HepG2 (cell line): ENCODE measurements at regions not wholly inside any gene's neighbourhood (a gene's known extent, or its start where the extent isn't known, plus 50 kb on each side); places are given as distances from the start of the nearest gene placed in this dataset.

Experiments
- ATAC-seq: fragments of 200-7000 bp; cut with Tn5 transposase; 3 replicates; pipeline ENCODE4 v1.9.1; 2020; ENCODE audit warnings: mild to moderate bottlenecking, moderate library complexity
- BruUV-seq: library from RNA; stranded (reverse); fragments of 400-500 nt; replicated peaks from 2 replicates; lab custom pipeline; 2021; lab: Mats Ljungman, UMichigan
- CTCF ChIA-PET: fragments of 300-600 bp; formaldehyde crosslinking; extraction: SDS; loops from one replicate; lab custom pipeline; 2021; ENCODE audit warnings: low total read pairs, inconsistent platforms, low intra/inter-chr PET ratio; lab: Yijun Ruan, JAX
- POLR2A ChIA-PET: fragments of 350-600 bp; sonication (Branson Sonifier 250); formaldehyde crosslinking; loops from one replicate; lab custom pipeline; 2020; ENCODE audit warnings: antibody characterized with exemption, inconsistent platforms; lab: Yijun Ruan, JAX
- DNase-seq: peaks from one replicate; pipeline ENCODE4 v3.0.0-alpha.2; 2015; ENCODE audit warnings: low spot score
- FAIRE-seq: peaks from 3 replicates; lab custom pipeline; 2011; peaks lifted over from hg19 to GRCh38; lab: Jason Lieb, UNC
- H2AFZ ChIP-seq: one replicate; pipeline ENCODE4 v1.6.1; 2011; ENCODE audit warnings: low read length, inconsistent platforms
- H3K27ac ChIP-seq: fragments of 300-600 bp; 3 replicates; pipeline ENCODE4 v1.8.0; 2011; ENCODE audit warnings: mixed run types, mild to moderate bottlenecking, mixed read lengths, low read length, inconsistent platforms; ENCODE audit not compliant: insufficient read depth; ENCODE audit errors: extremely low read length
- H3K27me3 ChIP-seq, 2 experiments: fragments of 200-600 bp in 1 of 2; 2 replicates in 1 of 2; 3 replicates in 1 of 2; pipeline versions ENCODE4 v1.6.0 to v1.8.0; 2011; ENCODE audit warnings: low read length in 2 of 2, mild to moderate bottlenecking in 2 of 2, moderate library complexity in 2 of 2, inconsistent platforms in 1 of 2; ENCODE audit not compliant: insufficient read depth in 2 of 2, control insufficient read depth in 1 of 2
- H3K36me3 ChIP-seq, 2 experiments: fragments of 200-600 bp in 1 of 2; replicated peaks in 1 of 2; 2 replicates in 1 of 2; 3 replicates in 1 of 2; pipeline versions ENCODE4 v1.5.1 to v1.8.0; 2011; ENCODE audit warnings: low read length in 2 of 2, inconsistent platforms in 1 of 2; ENCODE audit not compliant: insufficient read depth in 2 of 2, control insufficient read depth in 1 of 2
- H3K4me1 ChIP-seq: 2 replicates; pipeline ENCODE4 v1.5.1; 2012; ENCODE audit warnings: low read length, inconsistent platforms; ENCODE audit not compliant: insufficient read depth
- H3K4me2 ChIP-seq: 2 replicates; pipeline ENCODE4 v1.6.0; 2011; ENCODE audit warnings: low read depth, low read length, inconsistent platforms
- H3K4me3 ChIP-seq, 3 experiments: fragments of 200-600 bp in 1 of 3; sonication (generic), shearing (Covaris generic) in 1 of 3; replicated peaks in 1 of 3; 2 replicates each; pipeline ENCODE4 v1.5.1; 2011 to 2016; ENCODE audit warnings: low read length in 3 of 3, inconsistent platforms in 2 of 3, low read depth in 2 of 3, mild to moderate bottlenecking in 2 of 3, control low read depth in 1 of 3, mixed read lengths in 1 of 3; ENCODE audit not compliant: insufficient read depth in 1 of 3
- H3K79me2 ChIP-seq: one replicate; pipeline ENCODE4 v1.6.1; 2011; ENCODE audit warnings: low read length, inconsistent platforms; ENCODE audit not compliant: insufficient read depth
- H3K9ac ChIP-seq: 2 replicates; pipeline ENCODE4 v1.6.0; 2011; ENCODE audit warnings: mild to moderate bottlenecking, low read depth, low read length, inconsistent platforms; ENCODE audit not compliant: insufficient read depth
- H3K9me3 ChIP-seq: 2 replicates; pipeline ENCODE4 v1.5.1; 2012; ENCODE audit warnings: mild to moderate bottlenecking, low read length
- H4K20me1 ChIP-seq: 2 replicates; pipeline ENCODE4 v1.6.0; 2011; ENCODE audit warnings: inconsistent platforms, mild to moderate bottlenecking, low read length, moderate library complexity; ENCODE audit not compliant: insufficient read depth
- HNF1B ChIP-seq: sonication (generic); formaldehyde crosslinking; IDR thresholded peaks from 2 replicates; pipeline ENCODE4 v1.5.1; 2020; ENCODE audit warnings: mild to moderate bottlenecking, moderate library complexity, missing genetic modification reagents
- MIER2 ChIP-seq: IDR thresholded peaks from 2 replicates; pipeline ENCODE4 v1.6.1; 2016; ENCODE audit warnings: missing biosample characterization, missing genetic modification reagents
- MXD4 ChIP-seq: IDR thresholded peaks from 2 replicates; pipeline ENCODE4 v1.6.1; 2016; ENCODE audit warnings: mild to moderate bottlenecking, missing biosample characterization, missing genetic modification reagents
- PHF20 ChIP-seq: sonication (generic); formaldehyde crosslinking; IDR thresholded peaks from 2 replicates; pipeline ENCODE4 v1.5.0; 2020; ENCODE audit warnings: mild to moderate bottlenecking, missing genetic modification reagents
- POGZ ChIP-seq: sonication (generic); formaldehyde crosslinking; IDR thresholded peaks from 2 replicates; pipeline ENCODE4 v1.4.0; 2020; ENCODE audit warnings: mild to moderate bottlenecking, missing genetic modification reagents
- POLR2AphosphoS5 ChIP-seq: IDR thresholded peaks from 2 replicates; pipeline ENCODE4 v1.6.1; 2012; ENCODE audit warnings: low read depth, low read length
- RAD51 ChIP-seq: fragments of 450-650 bp; IDR thresholded peaks from 2 replicates; pipeline ENCODE4 v1.6.1; 2016; ENCODE audit warnings: borderline replicate concordance
- SAP130 ChIP-seq: IDR thresholded peaks from 2 replicates; pipeline ENCODE4 v1.6.1; 2016; ENCODE audit warnings: low read depth
- SKI ChIP-seq: fragments of 450-650 bp; IDR thresholded peaks from one replicate; pipeline ENCODE4 v1.6.1; 2018; ENCODE audit warnings: mild to moderate bottlenecking; ENCODE audit not compliant: partially characterized antibody
- SP2 ChIP-seq: sonication (generic); formaldehyde crosslinking; IDR thresholded peaks from 2 replicates; pipeline ENCODE4 v1.5.1; 2020; ENCODE audit warnings: mild to moderate bottlenecking, missing genetic modification reagents
- ZFX ChIP-seq: sonication (generic); formaldehyde crosslinking; IDR thresholded peaks from 2 replicates; pipeline ENCODE4 v1.4.0; 2020; ENCODE audit warnings: mild to moderate bottlenecking, low read depth, missing genetic modification reagents, moderate library complexity
- ZNF143 ChIP-seq: sonication (generic); formaldehyde crosslinking; IDR thresholded peaks from 2 replicates; pipeline ENCODE4 v1.4.0; 2020; ENCODE audit warnings: missing genetic modification reagents
- ZNF17 ChIP-seq: sonication (generic); formaldehyde crosslinking; IDR thresholded peaks from 2 replicates; pipeline ENCODE4 v1.5.0; 2020; ENCODE audit warnings: mild to moderate bottlenecking, missing genetic modification reagents
- ZSCAN9 ChIP-seq: IDR thresholded peaks from 2 replicates; pipeline ENCODE4 v1.6.1; 2016; ENCODE audit warnings: borderline replicate concordance
- WGBS: methylation state at CpG from one replicate; pipeline ENCODE4 v1.1.6; 2017; ENCODE audit warnings: low lambda C conversion rate; 5-methylcytosine and 5-hydroxymethylcytosine counted together
- in situ Hi-C: cut with HindIII; loops from 2 replicates; pipeline ENCODE4 v1.10.0; 2017; ENCODE audit warnings: low pct_unique_long_range_greater_than_20kb; ENCODE audit not compliant: extremely low pct_ligation_motif_present
- intact Hi-C: fragments of 100-400 bp; cut with micrococcal nuclease; formaldehyde crosslinking; loops from one replicate; pipeline ENCODE4 v1.10.0; 2022; ENCODE audit not compliant: unreplicated experiment
- TF ChIP-seq, protein P1 (sequence below): sonication (generic); formaldehyde crosslinking; IDR thresholded peaks from 2 replicates; pipeline ENCODE4 v1.8.0; 2022; ENCODE audit warnings: missing genetic modification reagents, mild to moderate bottlenecking, borderline replicate concordance

DNA sequence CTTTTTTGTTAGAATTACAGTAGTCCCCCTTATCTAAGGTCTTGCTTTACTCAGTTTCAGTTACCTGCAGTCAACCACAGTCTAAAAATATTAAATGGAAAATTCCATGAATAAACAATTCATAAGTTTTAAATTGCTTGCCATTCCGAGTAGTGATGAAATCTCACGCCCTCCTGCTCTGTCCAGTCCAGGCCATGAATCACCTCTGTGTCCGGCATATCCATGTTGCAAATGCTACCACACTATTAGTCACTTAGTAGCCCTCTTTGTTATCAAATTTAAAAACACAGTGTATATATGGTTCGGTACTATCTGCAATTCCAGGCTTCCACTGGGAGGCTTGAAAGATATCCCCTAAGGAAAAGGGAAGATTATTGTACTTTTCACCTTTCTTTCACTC is 164.6 kb upstream of the FAM83B start (continued):
- no peak for TF ChIP-seq POLR2AphosphoS5
- no peak for TF ChIP-seq ZFX (CRISPR knock-in tag)
- TF ChIP-seq MXD4 (CRISPR knock-in tag): no peak
- TF ChIP-seq ZNF143 (CRISPR knock-in tag): no peak

DNA sequence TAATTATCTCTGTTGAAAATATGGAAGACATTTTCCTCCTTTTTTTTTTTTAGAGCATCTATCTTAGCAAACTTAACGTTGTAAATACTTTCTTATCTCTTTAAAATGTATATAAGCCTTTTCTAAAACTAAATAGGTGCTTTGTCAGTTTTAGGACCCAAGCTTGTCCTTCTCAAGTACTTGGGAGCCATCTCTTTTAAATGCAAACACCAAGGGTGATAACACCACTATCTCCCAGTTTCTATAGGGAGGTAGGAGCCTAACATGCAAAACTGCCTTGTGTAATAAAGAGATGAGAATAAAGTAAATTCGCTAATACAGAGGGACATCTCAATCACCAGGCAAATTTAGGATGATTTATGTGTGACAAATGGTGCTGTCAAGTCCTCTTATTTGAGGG is 157.0 kb upstream of the FAM83B start:
- in situ Hi-C loops (no loop called here), intact Hi-C loops (no loop called here)
- ChIA-PET POLR2A (no interaction called here), CTCF (no interaction called here)
- DNase-seq: no peak
- WGBS: 3% methylated on average over 2 of the region's 2 CpGs
- H3K27me3 ChIP-seq: no peaks in the 10 kb centered on the region
- no peaks in the 10 kb centered on the region for H3K36me3 ChIP-seq
- ATAC-seq: no peak
- H3K4me2 ChIP-seq: no peak overlapping the region
- BruUV-seq: no TSS peak
- no peaks in the 10 kb centered on the region for H3K9me3 ChIP-seq
- H3K4me1 ChIP-seq: no peaks in the 10 kb centered on the region
- no peak for TF ChIP-seq HNF1B
- TF ChIP-seq SAP130: no peak
- H3K27ac ChIP-seq: no peak overlapping the region
- no peak overlapping the region for H3K9ac ChIP-seq
- FAIRE-seq: no peak
- no peak overlapping the region for H2AFZ ChIP-seq
- H4K20me1 ChIP-seq: no peaks in the 10 kb centered on the region
- no peaks in the 10 kb centered on the region for H3K79me2 ChIP-seq
- H3K4me3 ChIP-seq: no peak overlapping the region

DNA sequence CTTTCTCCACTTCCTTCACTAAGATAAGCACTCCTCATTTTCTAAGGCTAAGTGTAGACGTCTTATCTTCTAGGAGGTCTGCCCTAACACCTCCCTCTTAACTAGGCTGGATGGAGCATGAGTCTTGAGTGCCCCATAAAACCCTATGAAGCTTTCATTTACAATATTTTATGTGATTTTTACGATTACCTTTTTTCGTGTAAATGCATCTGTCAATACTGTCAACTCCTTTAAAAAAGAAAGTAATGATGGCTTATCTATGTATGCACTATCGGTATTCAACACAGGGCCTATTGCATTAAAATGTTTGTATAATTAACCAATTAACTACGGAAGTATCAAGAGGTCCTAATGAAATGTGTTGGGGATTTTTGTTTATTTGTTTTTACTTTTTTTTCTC is 156.0 kb upstream of the FAM83B start:
- TF ChIP-seq ZSCAN9 (CRISPR knock-in tag) (no peak), PHF20 (no peak), SKI (no peak), RAD51 (no peak), MIER2 (CRISPR knock-in tag) (no peak), SP2 (CRISPR knock-in tag) (no peak), POGZ (CRISPR knock-in tag) (no peak), ZNF17 (CRISPR knock-in tag) (no peak)
- TF ChIP-seq, protein P1, sequence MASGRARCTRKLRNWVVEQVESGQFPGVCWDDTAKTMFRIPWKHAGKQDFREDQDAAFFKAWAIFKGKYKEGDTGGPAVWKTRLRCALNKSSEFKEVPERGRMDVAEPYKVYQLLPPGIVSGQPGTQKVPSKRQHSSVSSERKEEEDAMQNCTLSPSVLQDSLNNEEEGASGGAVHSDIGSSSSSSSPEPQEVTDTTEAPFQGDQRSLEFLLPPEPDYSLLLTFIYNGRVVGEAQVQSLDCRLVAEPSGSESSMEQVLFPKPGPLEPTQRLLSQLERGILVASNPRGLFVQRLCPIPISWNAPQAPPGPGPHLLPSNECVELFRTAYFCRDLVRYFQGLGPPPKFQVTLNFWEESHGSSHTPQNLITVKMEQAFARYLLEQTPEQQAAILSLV (CRISPR knock-in tag): no peak
- Histone ChIP-seq H2AFZ (no peak overlapping the region), H3K36me3 (no peaks in the 10 kb centered on the region), H3K9ac (no peak overlapping the region), H3K9me3 (no peaks in the 10 kb centered on the region), H3K27me3 (no peaks in the 10 kb centered on the region), H3K4me3 (no peak overlapping the region), H3K27ac (no peak overlapping the region), H4K20me1 (no peaks in the 10 kb centered on the region), H3K4me2 (no peak overlapping the region), H3K79me2 (no peaks in the 10 kb centered on the region), H3K4me1 (no peaks in the 10 kb centered on the region)
- DNase-seq (no peak), ATAC-seq (no peak), FAIRE-seq (no peak)
- intact Hi-C loops: no loop called here
- in situ Hi-C loops: no loop called here
- 2% methylated on average over 5 of the region's 5 CpGs for WGBS
- ChIA-PET CTCF (no interaction called here), POLR2A (no interaction called here)
- BruUV-seq: no TSS peak
